ENCODE measurements at regions not wholly inside any gene's neighbourhood (a gene's known extent, or its start where the extent isn't known, plus 50 kb on each side); places are given as distances from the start of the nearest gene placed in this dataset.

DNA sequence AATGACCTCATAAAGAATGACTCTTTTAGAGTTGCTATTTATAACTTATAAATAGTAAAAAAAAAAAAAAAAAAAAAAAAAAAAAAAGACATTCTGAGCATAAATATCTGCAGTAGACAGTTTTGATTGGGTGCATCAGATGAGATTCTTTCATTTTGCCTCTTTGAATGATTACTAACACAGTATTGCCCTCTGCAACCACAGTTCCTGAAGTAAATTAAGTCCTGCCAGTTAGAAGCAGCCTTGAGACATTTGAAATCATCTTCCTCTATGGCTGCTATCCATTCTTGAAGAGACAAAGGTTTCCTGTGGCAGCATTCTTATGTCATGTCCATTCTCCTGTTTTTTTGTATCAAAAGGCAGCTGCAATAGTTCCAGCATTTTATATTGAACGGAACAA is 892.4 kb upstream of the MIR17HG start:
- intact Hi-C loops (cut with micrococcal nuclease) = no loop called here

DNA sequence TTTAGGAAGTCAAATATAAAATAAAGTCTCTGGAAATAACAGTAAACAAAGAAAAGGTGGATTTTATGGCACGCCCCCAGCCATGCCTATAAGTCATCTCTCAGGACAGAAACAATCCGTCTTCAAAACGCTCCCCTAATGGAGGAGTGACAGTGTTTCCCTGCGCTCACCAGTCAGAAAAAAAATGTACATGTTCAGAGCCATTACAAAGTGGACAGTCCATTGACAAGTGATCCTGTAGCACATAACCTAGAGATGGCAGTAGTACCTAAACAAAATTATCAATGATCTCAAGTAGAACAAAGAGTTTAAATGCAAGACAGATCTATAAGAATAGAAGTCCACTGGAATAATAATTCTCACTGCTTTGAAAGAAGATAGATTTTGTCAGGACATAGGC is 891.7 kb upstream of the MIR17HG start:
- Histone ChIP-seq H3K36me3 (ENCODE audit: control insufficient read depth, insufficient read depth, low read length) (no peaks in the 10 kb centered on the region), H3K27me3 (ENCODE audit: control insufficient read depth, insufficient read depth, low read length) (no peaks in the 10 kb centered on the region), H3K4me3 (ENCODE audit: low read length) (no peak overlapping the region), H3K27ac (ENCODE audit: low read length) (no peak overlapping the region), H3K9me3 (ENCODE audit: control insufficient read depth, insufficient read depth, low read length) (peaks cover 5% of the 10 kb centered on the region), H3K4me1 (ENCODE audit: control insufficient read depth, insufficient read depth, low read length) (no peaks in the 10 kb centered on the region)
- Mint-ChIP-seq H3K4me1 (no peaks in the 10 kb centered on the region), H3K27me3 (ENCODE audit: low read depth in 2 of 2) (no peaks in the 10 kb centered on the region), H3K27ac (no peak overlapping the region), H3K4me3 (no peak overlapping the region), H3K9me3 (peaks cover 4 to 5% of the 10 kb centered on the region in 2 donors), H3K36me3 (no peaks in the 10 kb centered on the region)
- intact Hi-C loops (cut with micrococcal nuclease) = no loop called here
- ATAC-seq (no peak), DNase-seq (no peak)
- TF ChIP-seq, protein P1, sequence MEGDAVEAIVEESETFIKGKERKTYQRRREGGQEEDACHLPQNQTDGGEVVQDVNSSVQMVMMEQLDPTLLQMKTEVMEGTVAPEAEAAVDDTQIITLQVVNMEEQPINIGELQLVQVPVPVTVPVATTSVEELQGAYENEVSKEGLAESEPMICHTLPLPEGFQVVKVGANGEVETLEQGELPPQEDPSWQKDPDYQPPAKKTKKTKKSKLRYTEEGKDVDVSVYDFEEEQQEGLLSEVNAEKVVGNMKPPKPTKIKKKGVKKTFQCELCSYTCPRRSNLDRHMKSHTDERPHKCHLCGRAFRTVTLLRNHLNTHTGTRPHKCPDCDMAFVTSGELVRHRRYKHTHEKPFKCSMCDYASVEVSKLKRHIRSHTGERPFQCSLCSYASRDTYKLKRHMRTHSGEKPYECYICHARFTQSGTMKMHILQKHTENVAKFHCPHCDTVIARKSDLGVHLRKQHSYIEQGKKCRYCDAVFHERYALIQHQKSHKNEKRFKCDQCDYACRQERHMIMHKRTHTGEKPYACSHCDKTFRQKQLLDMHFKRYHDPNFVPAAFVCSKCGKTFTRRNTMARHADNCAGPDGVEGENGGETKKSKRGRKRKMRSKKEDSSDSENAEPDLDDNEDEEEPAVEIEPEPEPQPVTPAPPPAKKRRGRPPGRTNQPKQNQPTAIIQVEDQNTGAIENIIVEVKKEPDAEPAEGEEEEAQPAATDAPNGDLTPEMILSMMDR (IDR thresholded peaks at IDR 0.05) = no peak
- 66% methylated on average over 4 of the region's 4 CpGs for WGBS (ENCODE audit: insufficient coverage)

More for the DNA sequence above, 892.4 kb upstream of the MIR17HG start:
- H3K27me3 Mint-ChIP-seq (ENCODE audit: low read depth in 2 of 2) = no peaks in the 10 kb centered on the region
- Histone ChIP-seq H3K27ac (ENCODE audit: low read length) (no peak overlapping the region), H3K4me1 (ENCODE audit: control insufficient read depth, insufficient read depth, low read length) (no peaks in the 10 kb centered on the region), H3K27me3 (ENCODE audit: control insufficient read depth, insufficient read depth, low read length) (no peaks in the 10 kb centered on the region), H3K4me3 (ENCODE audit: low read length) (no peak overlapping the region), H3K9me3 (ENCODE audit: control insufficient read depth, insufficient read depth, low read length) (peaks cover 3% of the 10 kb centered on the region), H3K36me3 (ENCODE audit: control insufficient read depth, insufficient read depth, low read length) (no peaks in the 10 kb centered on the region)
- DNase-seq (no peak), ATAC-seq (no peak)
- no peaks in the 10 kb centered on the region for H3K36me3 Mint-ChIP-seq
- TF ChIP-seq, protein P1 (IDR thresholded peaks at IDR 0.05) = no peak
- H3K4me1 Mint-ChIP-seq = no peaks in the 10 kb centered on the region
- no peak overlapping the region for H3K4me3 Mint-ChIP-seq
- no peak overlapping the region for H3K27ac Mint-ChIP-seq
- H3K9me3 Mint-ChIP-seq = peaks cover 3 to 7% of the 10 kb centered on the region in 2 donors
- WGBS (ENCODE audit: insufficient coverage) = no CpG with 5 or more reads among the region's 1 CpG

DNA sequence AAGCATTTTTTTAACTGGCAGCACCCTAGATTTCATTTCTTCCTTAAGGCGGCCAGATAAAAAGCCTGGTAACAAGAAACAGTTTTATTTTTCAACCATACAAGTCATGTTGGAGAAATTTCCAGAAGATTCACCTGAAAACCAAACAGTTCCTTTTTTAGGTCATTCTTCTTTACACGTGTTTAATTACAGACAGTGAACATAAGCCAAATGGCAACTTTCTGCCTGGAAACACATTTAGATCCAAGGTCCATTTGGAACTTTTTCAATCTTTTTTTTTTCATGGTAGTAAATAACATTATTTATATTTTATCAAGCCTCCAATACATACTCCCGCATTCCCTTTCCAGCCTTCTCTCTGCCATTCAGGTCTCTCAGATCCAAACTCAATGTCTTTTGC is 886.1 kb upstream of the MIR17HG start:
- DNase-seq (no peak), ATAC-seq (no peak)
- intact Hi-C loops (cut with micrococcal nuclease) = no loop called here
- peaks cover 3% of the 10 kb centered on the region for H3K9me3 ChIP-seq (ENCODE audit: control insufficient read depth, insufficient read depth, low read length)
- no peak overlapping the region for H3K27ac Mint-ChIP-seq
- WGBS (ENCODE audit: insufficient coverage) = 80% methylated on average over 2 of the region's 3 CpGs
- H3K9me3 Mint-ChIP-seq = peaks cover 5 to 6% of the 10 kb centered on the region in 2 donors
- H3K36me3 Mint-ChIP-seq = no peaks in the 10 kb centered on the region
- no peaks in the 10 kb centered on the region for H3K36me3 ChIP-seq (ENCODE audit: control insufficient read depth, insufficient read depth, low read length)
- TF ChIP-seq, protein P1 (IDR thresholded peaks at IDR 0.05) = no peak
- H3K27me3 Mint-ChIP-seq (ENCODE audit: low read depth in 2 of 2) = no peaks in the 10 kb centered on the region
- no peaks in the 10 kb centered on the region for H3K4me1 ChIP-seq (ENCODE audit: control insufficient read depth, insufficient read depth, low read length)
- H3K27me3 ChIP-seq (ENCODE audit: control insufficient read depth, insufficient read depth, low read length) = no peaks in the 10 kb centered on the region
- no peak overlapping the region for H3K4me3 ChIP-seq (ENCODE audit: low read length)
- no peak overlapping the region for H3K27ac ChIP-seq (ENCODE audit: low read length)
- no peak overlapping the region for H3K4me3 Mint-ChIP-seq
- H3K4me1 Mint-ChIP-seq = no peaks in the 10 kb centered on the region

DNA sequence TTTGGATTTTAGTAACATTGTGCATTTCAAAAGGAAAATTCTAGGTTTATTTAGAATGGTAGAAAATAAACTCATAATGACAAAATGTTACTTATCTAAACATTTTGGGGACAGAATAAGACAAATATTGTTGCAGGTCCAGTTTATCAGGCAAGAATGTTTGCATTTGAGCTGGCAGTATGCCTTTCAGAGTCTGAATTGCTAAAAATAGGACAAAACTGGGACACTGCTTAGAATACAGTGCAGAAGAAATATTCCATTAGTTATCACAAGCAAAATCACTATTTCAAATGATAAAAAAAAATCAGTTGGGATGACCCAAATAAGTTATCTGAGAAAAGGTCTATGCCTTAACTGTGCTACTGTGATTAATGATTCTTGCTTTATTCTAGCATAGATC is 870.3 kb upstream of the MIR17HG start:
- H3K27me3 Mint-ChIP-seq (ENCODE audit: low read depth in 2 of 2) = no peaks in the 10 kb centered on the region

More for the DNA sequence above, 870.3 kb upstream of the MIR17HG start:
- H3K9me3 Mint-ChIP-seq = peaks cover 7 to 28% of the 10 kb centered on the region in 2 donors
- Histone ChIP-seq H3K4me3 (ENCODE audit: low read length) (no peak overlapping the region), H3K4me1 (ENCODE audit: control insufficient read depth, insufficient read depth, low read length) (no peaks in the 10 kb centered on the region), H3K9me3 (ENCODE audit: control insufficient read depth, insufficient read depth, low read length) (peaks cover 7% of the 10 kb centered on the region), H3K27ac (ENCODE audit: low read length) (no peak overlapping the region), H3K27me3 (ENCODE audit: control insufficient read depth, insufficient read depth, low read length) (no peaks in the 10 kb centered on the region), H3K36me3 (ENCODE audit: control insufficient read depth, insufficient read depth, low read length) (no peaks in the 10 kb centered on the region)
- TF ChIP-seq, protein P1 (IDR thresholded peaks at IDR 0.05) = no peak
- no peak for ATAC-seq
- no peaks in the 10 kb centered on the region for H3K36me3 Mint-ChIP-seq
- no peaks in the 10 kb centered on the region for H3K4me1 Mint-ChIP-seq
- DNase-seq = no peak
- no peak overlapping the region for H3K27ac Mint-ChIP-seq
- H3K4me3 Mint-ChIP-seq = no peak overlapping the region
- intact Hi-C loops (cut with micrococcal nuclease) = no loop called here
